Keratinocyte (primary cell): ENCODE measurements at regions not wholly inside any gene's neighbourhood (a gene's known extent, or its start where the extent isn't known, plus 50 kb on each side); places are given as distances from the start of the nearest gene placed in this dataset.

Source experiments
- DNase-seq: peaks from one replicate; pipeline ENCODE4 v3.0.0-alpha.2; 2011; ENCODE audit warnings: low read depth, missing footprints, low spot score
- FAIRE-seq: peaks from 2 replicates; lab custom pipeline; 2011; peaks lifted over from hg19 to GRCh38; lab: Jason Lieb, UNC
- H2AFZ ChIP-seq: 2 replicates; pipeline ENCODE4 v1.6.0; 2012; ENCODE audit warnings: low read length, control low read depth, inconsistent platforms; ENCODE audit not compliant: control insufficient read depth
- H3K27ac ChIP-seq: 2 replicates; pipeline ENCODE4 v1.5.1; 2011; ENCODE audit warnings: low read length; ENCODE audit not compliant: control insufficient read depth, insufficient read depth
- H3K27me3 ChIP-seq: 3 replicates; pipeline ENCODE4 v1.6.0; 2011; ENCODE audit warnings: low read length; ENCODE audit not compliant: control insufficient read depth, insufficient read depth; ENCODE audit errors: extremely low read depth
- H3K36me3 ChIP-seq, 2 experiments: 2 replicates in 1 of 2; 3 replicates in 1 of 2; pipeline ENCODE4 v1.5.1; 2011; ENCODE audit warnings: low read length in 2 of 2, mild to moderate bottlenecking in 1 of 2; ENCODE audit not compliant: control insufficient read depth in 2 of 2, insufficient read depth in 2 of 2; ENCODE audit errors: extremely low read depth in 1 of 2
- H3K4me1 ChIP-seq: 3 replicates; pipeline ENCODE4 v1.5.1; 2011; ENCODE audit warnings: low read length; ENCODE audit not compliant: control insufficient read depth, insufficient read depth; ENCODE audit errors: extremely low read depth
- H3K4me2 ChIP-seq: 3 replicates; pipeline ENCODE4 v1.6.0; 2011; ENCODE audit warnings: low read depth, low read length; ENCODE audit not compliant: control insufficient read depth, insufficient read depth; ENCODE audit errors: extremely low read depth
- H3K4me3 ChIP-seq, 3 experiments: fragments of 200-600 bp in 1 of 3; sonication (generic) in 1 of 3; 2 replicates in 2 of 3; 3 replicates in 1 of 3; pipeline ENCODE4 v1.5.1; 2011 to 2016; ENCODE audit warnings: low read length in 3 of 3, mild to moderate bottlenecking in 3 of 3, control low read depth in 2 of 3, inconsistent platforms in 1 of 3, low read depth in 1 of 3, mixed read lengths in 1 of 3, mixed run types in 1 of 3, moderate library complexity in 1 of 3; ENCODE audit not compliant: control insufficient read depth in 2 of 3, insufficient read depth in 2 of 3; ENCODE audit errors: extremely low read depth in 1 of 3
- H3K79me2 ChIP-seq: 2 replicates; pipeline ENCODE4 v1.6.0; 2012; ENCODE audit warnings: low read length; ENCODE audit not compliant: control insufficient read depth, insufficient read depth
- H3K9ac ChIP-seq: 3 replicates; pipeline ENCODE4 v1.6.0; 2011; ENCODE audit warnings: low read length; ENCODE audit not compliant: control insufficient read depth, insufficient read depth; ENCODE audit errors: extremely low read depth
- H3K9me1 ChIP-seq: 3 replicates; pipeline ENCODE4 v1.6.0; 2011; ENCODE audit warnings: low read length; ENCODE audit not compliant: control insufficient read depth, insufficient read depth; ENCODE audit errors: extremely low read depth
- H3K9me3 ChIP-seq: 2 replicates; pipeline ENCODE4 v1.5.1; 2012; ENCODE audit warnings: low read depth, low read length; ENCODE audit not compliant: control insufficient read depth
- H4K20me1 ChIP-seq: 3 replicates; pipeline ENCODE4 v1.6.0; 2011; ENCODE audit warnings: low read length; ENCODE audit not compliant: control insufficient read depth, insufficient read depth; ENCODE audit errors: extremely low read depth
- CTCF ChIP-seq, 3 experiments: IDR thresholded peaks in 1 of 3; conservative IDR thresholded peaks in 1 of 3; optimal IDR thresholded peaks in 1 of 3; 2 replicates in 2 of 3; 3 replicates in 1 of 3; pipeline versions ENCODE3 to v1.5.1; 2011; ENCODE audit warnings: low read length in 3 of 3, mild to moderate bottlenecking in 3 of 3, moderate library complexity in 2 of 3, control low read depth in 1 of 3, inconsistent platforms in 1 of 3; ENCODE audit not compliant: insufficient read depth in 2 of 3; ENCODE audit errors: extremely low read depth in 1 of 3
- EZH2 ChIP-seq: IDR thresholded peaks from one replicate; pipeline ENCODE4 v1.6.1; 2012; ENCODE audit warnings: inconsistent platforms, mild to moderate bottlenecking, low read length, moderate library complexity
- dilution Hi-C: fragments of 300-500 bp; cut with MboI; formaldehyde crosslinking; loops from one replicate; pipeline ENCODE4 v1.7.0; 2020; ENCODE audit warnings: low sequenced_read_pairs; ENCODE audit not compliant: extremely low pct_ligation_motif_present

DNA sequence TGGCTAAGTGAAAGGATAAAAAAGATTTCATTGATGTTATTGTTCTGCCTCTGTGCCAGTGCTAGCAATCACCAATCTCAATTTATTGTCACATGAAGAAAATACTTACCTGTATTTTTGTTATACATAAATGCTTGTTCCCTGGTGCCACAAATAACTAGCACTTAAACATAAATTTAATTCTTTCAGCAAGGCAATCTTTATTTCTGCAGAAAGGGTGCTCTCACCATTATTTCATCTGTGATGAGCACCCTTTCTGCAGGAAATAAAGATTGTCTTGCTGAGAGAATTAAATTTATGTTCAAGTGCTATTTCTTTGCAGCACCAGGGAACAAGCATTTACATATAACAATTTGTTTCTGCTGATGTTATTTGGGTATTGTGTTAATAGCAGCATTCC lies 87.2 kb downstream of the DIRAS3 start:
- H3K9ac ChIP-seq, result no peak overlapping the region
- H3K9me3 ChIP-seq, result peaks cover 4% of the 10 kb centered on the region
- TF ChIP-seq CTCF (optimal IDR thresholded peaks at IDR 0.05 in 1 of 3, IDR thresholded peaks at IDR 0.05 in 1 of 3, conservative IDR thresholded peaks at IDR 0.05 in 1 of 3; ENCODE audit: extremely low read depth in 1 of 3, insufficient read depth in 2 of 3, low read length in 3 of 3) (no peak), EZH2 (no peak)
- no peak overlapping the region for H3K4me3 ChIP-seq
- H3K27me3 ChIP-seq, result no peaks in the 10 kb centered on the region
- FAIRE-seq (no peak), DNase-seq (no peak)
- dilution Hi-C loops, result no loop called here
- no peaks in the 10 kb centered on the region for H3K4me1 ChIP-seq
- no peaks in the 10 kb centered on the region for H3K79me2 ChIP-seq
- no peaks in the 10 kb centered on the region for H3K36me3 ChIP-seq
- no peaks in the 10 kb centered on the region for H3K9me1 ChIP-seq
- no peak overlapping the region for H3K27ac ChIP-seq
- no peaks in the 10 kb centered on the region for H4K20me1 ChIP-seq
- no peak overlapping the region for H2AFZ ChIP-seq
- H3K4me2 ChIP-seq, result no peak overlapping the region

- no peaks in the 10 kb centered on the region for H3K79me2 ChIP-seq
- no peak overlapping the region for H3K4me3 ChIP-seq
- H3K4me1 ChIP-seq, result no peaks in the 10 kb centered on the region
- H3K27ac ChIP-seq, result no peak overlapping the region
- H3K27me3 ChIP-seq, result no peaks in the 10 kb centered on the region
- dilution Hi-C loops, result no loop called here
- peaks cover 4% of the 10 kb centered on the region for H3K9me3 ChIP-seq
- no peak overlapping the region for H3K4me2 ChIP-seq
- H3K36me3 ChIP-seq, result no peaks in the 10 kb centered on the region
- no peak overlapping the region for H2AFZ ChIP-seq
- DNase-seq, result no peak
- no peak overlapping the region for H3K9ac ChIP-seq
- no peaks in the 10 kb centered on the region for H3K9me1 ChIP-seq
- no peak for FAIRE-seq
- TF ChIP-seq CTCF (optimal IDR thresholded peaks at IDR 0.05 in 1 of 3, IDR thresholded peaks at IDR 0.05 in 1 of 3, conservative IDR thresholded peaks at IDR 0.05 in 1 of 3; ENCODE audit: extremely low read depth in 1 of 3, insufficient read depth in 2 of 3, low read length in 3 of 3), result no peak
- TF ChIP-seq EZH2, result no peak
- no peaks in the 10 kb centered on the region for H4K20me1 ChIP-seq
These were observed 89.7 kb downstream of the DIRAS3 start for GRCh38 chr1:67960766-67961165.
